ENCODE measurements at regions not wholly inside any gene's neighbourhood (a gene's known extent, or its start where the extent isn't known, plus 50 kb on each side); places are given as distances from the start of the nearest gene placed in this dataset.

DNA sequence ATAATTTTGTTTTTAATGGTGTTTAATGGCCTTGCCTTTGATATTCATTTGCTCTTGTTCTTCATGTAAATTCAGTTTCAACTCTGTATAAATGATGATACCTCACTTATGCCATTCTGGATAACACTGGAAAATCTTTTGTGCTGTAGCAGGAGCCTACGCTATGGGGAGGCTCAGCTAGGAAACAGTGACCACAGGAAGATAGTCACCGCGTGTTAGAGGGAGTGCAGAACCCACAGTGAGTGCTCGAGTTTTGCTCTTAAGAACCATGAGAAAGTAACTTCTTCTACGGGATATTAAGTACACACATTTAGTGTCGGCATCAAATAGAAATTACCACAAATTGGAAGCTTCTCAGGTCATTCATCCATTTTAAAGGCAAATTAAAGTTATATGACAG lies 143.9 kb downstream of the IRX2 start:
- TF ChIP-seq, protein P1, sequence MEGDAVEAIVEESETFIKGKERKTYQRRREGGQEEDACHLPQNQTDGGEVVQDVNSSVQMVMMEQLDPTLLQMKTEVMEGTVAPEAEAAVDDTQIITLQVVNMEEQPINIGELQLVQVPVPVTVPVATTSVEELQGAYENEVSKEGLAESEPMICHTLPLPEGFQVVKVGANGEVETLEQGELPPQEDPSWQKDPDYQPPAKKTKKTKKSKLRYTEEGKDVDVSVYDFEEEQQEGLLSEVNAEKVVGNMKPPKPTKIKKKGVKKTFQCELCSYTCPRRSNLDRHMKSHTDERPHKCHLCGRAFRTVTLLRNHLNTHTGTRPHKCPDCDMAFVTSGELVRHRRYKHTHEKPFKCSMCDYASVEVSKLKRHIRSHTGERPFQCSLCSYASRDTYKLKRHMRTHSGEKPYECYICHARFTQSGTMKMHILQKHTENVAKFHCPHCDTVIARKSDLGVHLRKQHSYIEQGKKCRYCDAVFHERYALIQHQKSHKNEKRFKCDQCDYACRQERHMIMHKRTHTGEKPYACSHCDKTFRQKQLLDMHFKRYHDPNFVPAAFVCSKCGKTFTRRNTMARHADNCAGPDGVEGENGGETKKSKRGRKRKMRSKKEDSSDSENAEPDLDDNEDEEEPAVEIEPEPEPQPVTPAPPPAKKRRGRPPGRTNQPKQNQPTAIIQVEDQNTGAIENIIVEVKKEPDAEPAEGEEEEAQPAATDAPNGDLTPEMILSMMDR (IDR thresholded peaks at IDR 0.05; ENCODE audit: low read depth, low read length), result no peak
- no peak for TF ChIP-seq EZH2phosphoT487 (IDR thresholded peaks at IDR 0.05; ENCODE audit: low read depth)

Measured in OCI-LY3 (cell line).